HTR-8/SVneo (cell line): ENCODE measurements at regions not wholly inside any gene's neighbourhood (a gene's known extent, or its start where the extent isn't known, plus 50 kb on each side); places are given as distances from the start of the nearest gene placed in this dataset.
"Not testable (repeated sequence)": the region's sequence is repeated elsewhere in the genome, so short reads cannot be mapped to it uniquely, and the experiment has no call there.

ENCODE experiments used
- DNase-seq: peaks from one replicate; pipeline ENCODE4 v3.0.0; 2011; ENCODE audit warnings: low spot score, mixed read lengths; ENCODE audit not compliant: insufficient read length
- FAIRE-seq: peaks from 2 replicates; lab custom pipeline; 2011; peaks lifted over from hg19 to GRCh38; lab: Jason Lieb, UNC

DNA sequence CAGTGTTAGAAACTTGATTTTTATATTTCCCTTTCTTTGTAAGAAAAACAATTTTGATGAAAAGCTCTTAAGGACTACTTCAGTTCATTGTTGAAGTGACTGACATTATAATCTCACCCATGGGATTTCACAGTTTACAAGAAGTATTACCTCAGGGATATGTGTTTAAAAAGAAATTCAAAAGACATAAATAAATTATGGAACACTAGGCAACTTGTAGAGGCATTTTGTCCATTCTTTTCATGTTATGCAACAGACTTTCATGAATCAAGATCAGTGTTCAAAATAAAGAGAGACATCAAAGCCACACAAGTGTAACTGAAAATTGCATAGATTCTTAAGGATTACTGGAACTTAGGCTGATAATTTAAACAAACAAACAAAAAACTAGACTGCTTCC is 196.8 kb upstream of the AGTR1 start:
- DNase-seq: no peak
- FAIRE-seq: no peak

GRCh38 chr3:148510116-148510515 is 187.6 kb upstream of the AGTR1 start:
- DNase-seq (no peak), FAIRE-seq (no peak)

- FAIRE-seq: no peak
- DNase-seq: no peak
These were observed 187.1 kb upstream of the AGTR1 start for GRCh38 chr3:148510561-148510960.

DNA sequence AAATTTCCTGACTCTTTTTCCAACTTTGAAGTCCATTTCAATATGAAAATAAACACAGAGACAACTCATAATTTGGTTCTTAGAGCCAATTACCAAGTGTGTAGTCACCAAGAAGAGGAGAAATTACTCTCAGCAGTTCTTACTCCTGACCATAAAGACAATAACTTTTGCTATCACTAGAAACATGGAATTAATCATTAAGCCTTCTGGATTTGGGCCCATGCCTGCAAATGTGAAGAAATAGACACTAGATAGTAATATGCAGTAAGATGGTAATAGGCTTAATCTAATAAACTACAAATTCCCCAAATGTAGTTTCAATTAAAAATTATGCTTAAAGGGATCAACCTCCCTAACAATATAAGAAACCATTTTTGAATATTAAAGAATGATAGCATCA is 185.1 kb upstream of the AGTR1 start:
- no peak for FAIRE-seq
- DNase-seq: no peak

GRCh38 chr3:148513096-148513543 is 184.6 kb upstream of the AGTR1 start:
- FAIRE-seq: no peak
- DNase-seq: no peak

GRCh38 chr3:148518520-148518919 is 179.2 kb upstream of the AGTR1 start:
- FAIRE-seq (no peak), DNase-seq (no peak)

- not testable (repeated sequence) for FAIRE-seq, DNase-seq
These were observed 172.1 kb upstream of the AGTR1 start for GRCh38 chr3:148525621-148526020.

DNA sequence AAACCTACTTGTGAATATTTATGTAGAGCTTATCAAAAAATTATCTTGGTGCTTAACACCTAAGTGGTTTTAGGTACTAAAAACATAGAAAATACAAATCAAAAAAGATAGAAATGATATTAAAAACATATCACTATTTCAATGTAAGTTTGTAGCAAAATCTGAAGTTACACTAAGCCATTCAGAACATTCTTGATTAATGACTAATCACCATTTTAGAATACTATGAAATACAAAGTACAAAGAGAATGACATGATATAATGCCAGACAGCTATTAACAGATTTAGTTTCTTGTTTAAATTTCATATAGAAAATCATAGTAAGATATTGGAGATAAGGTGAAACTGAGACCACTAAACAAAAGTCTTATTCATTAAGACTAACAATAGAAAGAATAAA is 169.7 kb upstream of the AGTR1 start:
- no peak for DNase-seq
- no peak for FAIRE-seq

DNA sequence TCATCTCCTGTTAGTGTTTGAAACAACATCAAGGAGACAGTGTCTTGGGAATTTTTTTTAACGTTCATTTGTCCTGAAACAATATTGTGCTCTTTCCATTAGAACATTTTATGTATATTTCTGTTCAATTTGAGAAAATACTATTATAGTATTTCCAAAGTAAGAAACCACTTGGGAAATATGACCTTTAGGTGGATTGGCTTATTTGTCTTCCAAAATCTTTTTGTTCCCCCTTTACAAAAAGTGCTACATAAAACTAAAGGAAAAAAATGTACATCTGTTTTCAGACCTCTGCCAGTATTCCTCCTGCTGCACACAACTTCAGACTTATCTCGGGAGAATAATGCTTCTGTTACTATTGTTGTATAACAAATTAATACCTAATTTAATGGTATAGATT is 165.9 kb upstream of the AGTR1 start:
- FAIRE-seq: no peak
- DNase-seq: no peak

DNA sequence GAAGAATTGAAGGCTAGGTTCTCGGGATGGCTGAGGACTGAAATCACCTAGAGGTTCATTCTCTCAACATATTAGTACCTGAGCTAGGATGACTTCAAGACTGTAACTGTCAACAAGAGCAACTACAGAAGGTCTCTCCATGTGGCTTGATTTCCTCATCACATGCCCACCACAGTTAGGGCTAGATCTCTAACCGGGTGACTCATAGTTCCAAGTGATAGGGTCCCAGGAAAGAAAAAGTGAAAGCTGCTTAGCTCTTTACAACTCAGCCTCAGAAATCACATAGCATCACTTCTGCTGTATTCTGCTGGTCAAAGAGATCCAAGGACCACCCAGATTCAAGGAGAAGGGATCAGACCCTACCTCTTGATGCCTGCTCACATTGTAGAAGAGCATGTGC is 165.4 kb upstream of the AGTR1 start:
- peak; percentile 20 for FAIRE-seq
- DNase-seq: no peak

- DNase-seq: no peak
- no peak for FAIRE-seq
These were observed 164.9 kb upstream of the AGTR1 start for GRCh38 chr3:148532774-148533173.

DNA sequence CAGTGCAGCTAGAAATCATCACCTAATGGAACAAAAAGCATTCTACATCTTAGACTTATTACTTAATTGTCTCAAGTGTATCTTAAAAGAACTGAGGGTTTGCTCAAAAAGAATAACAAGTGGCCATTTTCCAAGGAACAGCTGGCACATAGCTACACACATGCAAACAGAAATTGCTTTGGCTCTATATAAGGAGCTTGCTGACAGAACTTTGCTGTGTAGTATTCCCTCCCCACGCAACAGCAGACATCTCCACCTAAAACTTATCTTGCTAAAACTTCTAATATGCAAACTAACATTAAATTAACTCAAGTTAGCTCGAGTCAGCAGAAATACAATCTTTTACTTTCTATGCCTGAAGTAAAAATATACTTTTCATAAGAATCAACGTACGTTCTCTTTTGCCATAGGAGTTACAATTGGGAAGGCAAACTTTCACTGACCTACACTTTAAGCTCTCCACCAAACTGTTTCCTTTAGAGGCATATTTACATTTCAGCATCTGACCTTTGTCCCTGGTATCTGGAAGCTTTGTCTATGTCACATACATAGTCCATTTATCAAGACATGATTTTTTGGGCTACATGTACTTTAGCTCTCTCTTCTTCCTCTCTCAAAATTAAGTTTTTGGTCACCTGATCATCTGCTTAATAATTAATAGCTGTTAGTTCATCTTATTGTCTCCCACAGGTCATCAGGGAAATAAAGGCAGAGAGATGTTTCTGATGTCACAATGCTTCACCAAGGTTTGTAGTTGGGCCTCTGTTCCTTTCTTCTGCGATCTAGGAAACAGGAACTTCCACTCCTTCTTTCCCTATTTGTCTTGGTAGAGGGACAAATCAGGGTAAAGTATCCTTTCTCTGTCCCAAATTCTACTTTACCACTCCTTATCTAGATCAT is 163.4 kb upstream of the AGTR1 start:
- FAIRE-seq: no peak
- no peak for DNase-seq

- DNase-seq: no peak
- FAIRE-seq: no peak
These were observed 162.7 kb upstream of the AGTR1 start for GRCh38 chr3:148535001-148535400.

DNA sequence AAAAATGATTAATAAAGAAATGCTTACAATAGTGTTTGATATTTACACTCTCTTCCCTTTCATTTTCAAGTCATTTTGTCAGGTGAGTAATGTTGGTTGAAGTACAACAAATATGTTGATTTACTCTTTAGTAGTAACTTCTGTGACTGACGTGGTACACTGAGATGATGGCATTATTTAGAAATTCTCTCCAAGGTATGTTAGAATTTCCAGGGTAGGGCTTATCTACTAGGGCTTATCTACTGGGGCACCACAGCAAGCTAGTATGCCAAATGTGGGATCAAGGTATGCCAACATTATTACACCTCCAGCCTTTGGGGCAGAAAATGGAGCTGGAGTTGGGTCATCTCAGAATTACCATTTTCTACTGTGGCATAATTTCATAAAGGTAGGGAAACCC is 157.4 kb upstream of the AGTR1 start:
- FAIRE-seq: no peak
- DNase-seq: no peak

DNA sequence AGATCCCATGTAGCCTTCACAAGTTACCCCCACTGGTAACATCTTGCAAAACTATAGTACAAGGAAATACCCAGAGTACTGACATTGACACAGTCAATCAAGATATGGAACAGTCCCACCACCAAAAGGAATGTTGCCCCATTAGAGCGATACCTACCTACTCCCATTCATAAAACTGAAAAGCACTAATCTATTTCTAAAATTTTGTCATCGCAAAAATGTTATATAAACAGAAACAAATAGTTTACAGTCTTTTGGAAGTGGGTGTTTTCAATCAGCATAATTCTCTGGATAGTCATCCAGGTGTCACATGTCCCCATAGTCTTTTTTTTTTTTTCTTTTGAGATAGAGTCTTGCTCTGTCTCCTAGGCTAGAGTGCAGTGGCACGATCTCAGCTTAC is 156.9 kb upstream of the AGTR1 start:
- no peak for DNase-seq
- no peak for FAIRE-seq

DNA sequence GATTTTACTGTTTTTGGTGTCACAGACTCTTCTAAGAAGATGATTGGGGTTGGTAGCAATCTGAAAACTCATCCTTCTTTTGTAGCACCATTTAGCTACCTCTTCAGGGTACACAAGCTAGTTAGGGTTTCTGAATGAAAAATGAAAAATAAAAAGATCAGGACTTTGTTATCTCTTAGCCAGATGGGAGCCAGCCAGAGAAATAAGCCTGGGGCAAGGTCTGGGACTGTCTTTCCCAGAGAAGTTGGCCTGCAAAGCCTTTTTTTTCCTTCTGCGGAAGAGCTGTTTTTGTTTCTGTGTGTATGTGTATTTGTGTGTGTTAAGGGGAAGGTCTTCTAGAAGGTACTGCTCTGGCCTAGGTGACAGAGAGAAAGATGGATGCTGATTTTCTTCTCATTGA is 150.7 kb upstream of the AGTR1 start:
- DNase-seq (no peak), FAIRE-seq (no peak)

- FAIRE-seq (no peak), DNase-seq (no peak)
These were observed 145.9 kb upstream of the AGTR1 start for GRCh38 chr3:148551767-148552260.

- FAIRE-seq: no peak
These were observed 143.3 kb upstream of the AGTR1 start for GRCh38 chr3:148554367-148554766.

GRCh38 chr3:148556664-148557063 is 141.0 kb upstream of the AGTR1 start:
- DNase-seq: no peak
- no peak for FAIRE-seq

More at GRCh38 chr3:148554367-148554766, 143.3 kb upstream of the AGTR1 start:
- DNase-seq: no peak

DNA sequence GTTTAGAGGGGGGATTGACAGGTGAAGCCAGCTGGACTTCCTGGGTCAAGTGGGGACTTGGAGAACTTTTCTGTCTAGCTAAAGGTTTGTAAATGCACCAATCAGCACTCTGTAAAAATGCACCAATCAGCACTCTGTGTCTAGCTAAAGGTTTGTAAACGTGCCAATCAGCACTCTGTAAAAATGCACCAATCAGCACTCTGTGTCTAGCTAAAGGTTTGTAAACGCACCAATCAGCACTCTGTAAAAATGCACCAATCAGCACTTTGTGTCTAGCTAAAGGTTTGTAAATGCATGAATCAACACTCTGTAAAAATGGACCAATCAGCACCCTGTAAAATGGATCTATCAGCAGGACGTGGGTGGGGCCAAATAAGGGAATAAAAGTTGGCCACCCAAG is 120.1 kb upstream of the AGTR1 start:
- not testable (repeated sequence) for DNase-seq, FAIRE-seq

GRCh38 chr3:148582126-148582525 is 115.6 kb upstream of the AGTR1 start:
- FAIRE-seq: no peak
- no peak for DNase-seq

DNA sequence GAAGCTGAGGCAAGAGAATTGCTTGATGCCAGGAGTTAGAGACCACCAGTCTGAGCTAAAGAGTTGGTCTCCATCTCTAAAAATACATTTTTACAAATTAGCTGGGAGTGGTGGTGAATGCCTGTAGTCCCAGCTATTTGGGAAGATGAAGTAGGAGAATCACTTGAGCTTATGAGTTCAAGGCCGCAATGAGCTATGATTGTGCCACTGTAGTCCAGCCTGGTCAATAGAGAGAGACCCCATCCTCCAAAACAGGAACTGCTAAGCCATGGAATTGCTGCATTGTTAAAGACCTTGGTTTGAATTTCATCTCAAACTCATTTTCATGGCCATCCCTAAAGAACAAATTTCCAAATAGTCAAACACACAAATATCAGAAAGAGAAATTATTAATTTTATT is 113.9 kb upstream of the AGTR1 start:
- no peak for DNase-seq
- FAIRE-seq: no peak
